Lung (tissue), 11 donors: ENCODE measurements at regions not wholly inside any gene's neighbourhood (a gene's known extent, or its start where the extent isn't known, plus 50 kb on each side); places are given as distances from the start of the nearest gene placed in this dataset.

Experiments used
- ATAC-seq: fragments of 200-7000 bp; cut with Tn5 transposase; one replicate; pipeline ENCODE4 v1.9.1; 2020; ENCODE audit warnings: moderate number of reproducible peaks; ENCODE audit not compliant: insufficient read depth, low FRiP score
- DNase-seq, 3 donors: peaks; one replicate each; pipeline ENCODE4 v3.0.0-alpha.2; 2013 to 2017
- H3K27ac ChIP-seq, 2 donors: one replicate each; pipeline ENCODE4 v1.5.1; 2013; ENCODE audit warnings: mild to moderate bottlenecking in 2 of 2, moderate library complexity in 2 of 2, control low read depth in 1 of 2, inconsistent platforms in 1 of 2, low read depth in 1 of 2, low read length in 1 of 2
- H3K27me3 ChIP-seq, 3 donors: one replicate each; pipeline ENCODE4 v1.5.1; 2013; ENCODE audit warnings: low read length in 2 of 3; ENCODE audit not compliant: control insufficient read depth in 3 of 3, insufficient read depth in 3 of 3
- H3K36me3 ChIP-seq, 4 donors: one replicate each; pipeline ENCODE4 v1.5.1; 2013; ENCODE audit warnings: low read length in 4 of 4, mild to moderate bottlenecking in 1 of 4, moderate library complexity in 1 of 4; ENCODE audit not compliant: control insufficient read depth in 4 of 4, insufficient read depth in 4 of 4
- H3K4me1 ChIP-seq, 5 donors: one replicate each; pipeline ENCODE4 v1.5.1; 2013; ENCODE audit warnings: low read length in 5 of 5, mild to moderate bottlenecking in 2 of 5, moderate library complexity in 1 of 5; ENCODE audit not compliant: control insufficient read depth in 5 of 5, insufficient read depth in 5 of 5
- H3K4me3 ChIP-seq: one replicate; pipeline ENCODE4 v1.5.1; 2013; ENCODE audit warnings: mild to moderate bottlenecking, control low read depth, moderate library complexity
- H3K9ac ChIP-seq, 2 donors: one replicate each; pipeline ENCODE4 v1.5.1; 2013; ENCODE audit warnings: low read length in 2 of 2, control low read depth in 1 of 2; ENCODE audit not compliant: insufficient read depth in 1 of 2
- H3K9me3 ChIP-seq, 4 donors: one replicate each; pipeline ENCODE4 v1.5.1; 2013; ENCODE audit warnings: low read length in 3 of 4, mild to moderate bottlenecking in 1 of 4, moderate library complexity in 1 of 4; ENCODE audit not compliant: control insufficient read depth in 4 of 4, insufficient read depth in 3 of 4
- CTCF ChIP-seq: IDR thresholded peaks from 2 replicates; pipeline ENCODE4 v1.5.1; 2012; ENCODE audit warnings: mild to moderate bottlenecking; ENCODE audit errors: control extremely low read depth, extremely low read depth
- WGBS, 2 donors: extraction: QIAGEN DNeasy Blood & Tissue Kit; methylation state at CpG; one replicate each; pipeline ENCODE4 v1.1.7; 2013; 5-methylcytosine and 5-hydroxymethylcytosine counted together
- donor health status: control.
- donor health status: control.
- donor health status: Bipolar disorder and iron deficiency.
- donor health status: healthy.
- donor health status: DM: yes; HTN: yes; CAD: no.

DNA sequence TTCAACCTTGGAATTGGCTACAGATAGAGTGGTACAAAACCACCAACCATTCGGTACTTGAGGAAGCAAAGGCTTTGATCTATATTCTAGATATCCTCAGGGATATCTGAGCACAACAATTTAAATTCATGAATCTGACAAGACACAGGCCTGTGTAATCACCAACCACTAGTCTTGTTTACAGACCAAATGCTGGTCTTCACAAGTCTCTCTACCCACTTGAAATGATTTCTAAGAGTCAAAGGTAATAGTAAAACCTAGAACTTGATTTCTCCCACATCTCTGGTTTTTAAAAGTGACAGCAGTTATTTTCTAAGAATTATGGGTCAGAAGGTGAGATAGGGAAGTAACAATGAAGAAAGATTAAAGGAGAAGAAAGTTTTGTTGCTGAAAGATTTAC, 613.7 kb upstream of the ACVR2A start:
- peaks cover 0 to 6% (median 0%) of the 10 kb centered on the region in 5 donors for H3K4me1 ChIP-seq

DNA sequence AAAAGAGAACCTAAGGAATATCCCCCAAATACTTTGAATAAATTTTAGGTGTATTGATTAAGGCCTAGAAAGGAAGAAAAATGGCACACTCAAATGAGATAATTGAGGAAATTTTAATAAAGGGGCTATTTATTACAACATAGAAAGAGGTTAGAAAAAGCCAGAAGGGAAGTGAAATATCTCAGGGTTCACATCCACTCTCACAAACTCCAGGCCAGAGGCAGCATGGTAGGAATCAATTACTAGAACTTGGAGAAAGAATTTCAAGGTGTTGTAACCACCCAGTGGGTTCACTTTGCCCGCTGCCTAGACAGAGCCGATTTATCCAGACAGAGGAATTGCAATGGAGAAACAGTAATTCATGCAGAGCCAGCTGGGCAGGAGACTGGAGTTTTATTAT, 617.5 kb upstream of the ACVR2A start:
- no peak overlapping the region for H3K4me3 ChIP-seq
- 93% methylated on average over 2 of the region's 2 CpGs for WGBS, 2 donors
- H3K36me3 ChIP-seq = no peaks in the 10 kb centered on the region
- no peak for TF ChIP-seq CTCF
- H3K27me3 ChIP-seq = no peaks in the 10 kb centered on the region
- no peak overlapping the region for H3K9ac ChIP-seq
- H3K9me3 ChIP-seq = no peaks in the 10 kb centered on the region
- no peak for ATAC-seq
- no peaks in the 10 kb centered on the region for H3K4me1 ChIP-seq
- DNase-seq = no peak
- H3K27ac ChIP-seq = no peak overlapping the region

More for the DNA sequence above, 613.7 kb upstream of the ACVR2A start:
- ATAC-seq (no peak), DNase-seq (no peak)
- Histone ChIP-seq H3K36me3 (no peaks in the 10 kb centered on the region), H3K27ac (no peak overlapping the region), H3K4me3 (no peak overlapping the region), H3K27me3 (no peaks in the 10 kb centered on the region), H3K9ac (no peak overlapping the region), H3K9me3 (no peaks in the 10 kb centered on the region)
- 87 to 88% methylated on average over 1 of the region's 1 CpG for WGBS, 2 donors
- no peak for TF ChIP-seq CTCF

DNA sequence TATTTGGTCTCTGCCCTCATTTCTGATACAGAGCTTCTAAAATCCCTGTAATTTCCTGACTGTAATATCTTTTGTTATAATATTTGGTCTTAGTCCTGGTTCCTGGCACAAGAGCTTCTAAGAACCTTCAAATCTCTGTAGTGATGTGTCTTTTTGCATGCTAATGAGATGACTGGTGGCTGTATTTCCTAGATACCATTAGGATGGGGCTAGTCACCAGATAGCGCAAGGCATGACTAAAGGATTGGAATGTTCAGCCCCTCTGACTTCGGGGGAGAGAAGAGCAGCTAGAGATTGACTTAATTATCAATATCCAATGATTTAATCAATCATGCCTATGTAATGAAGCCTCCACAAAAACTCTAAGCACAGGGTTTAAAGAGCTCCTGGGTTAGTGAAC, 620.8 kb upstream of the ACVR2A start:
- Histone ChIP-seq H3K27ac (no peak overlapping the region), H3K4me3 (no peak overlapping the region), H3K27me3 (no peaks in the 10 kb centered on the region), H3K9ac (no peak overlapping the region), H3K36me3 (no peaks in the 10 kb centered on the region), H3K9me3 (peaks cover 0 to 2% (median 0%) of the 10 kb centered on the region in 4 donors), H3K4me1 (no peaks in the 10 kb centered on the region)
- 85 to 93% methylated on average over 2 of the region's 2 CpGs for WGBS, 2 donors
- ATAC-seq = no peak
- no peak for TF ChIP-seq CTCF
- no peak for DNase-seq

DNA sequence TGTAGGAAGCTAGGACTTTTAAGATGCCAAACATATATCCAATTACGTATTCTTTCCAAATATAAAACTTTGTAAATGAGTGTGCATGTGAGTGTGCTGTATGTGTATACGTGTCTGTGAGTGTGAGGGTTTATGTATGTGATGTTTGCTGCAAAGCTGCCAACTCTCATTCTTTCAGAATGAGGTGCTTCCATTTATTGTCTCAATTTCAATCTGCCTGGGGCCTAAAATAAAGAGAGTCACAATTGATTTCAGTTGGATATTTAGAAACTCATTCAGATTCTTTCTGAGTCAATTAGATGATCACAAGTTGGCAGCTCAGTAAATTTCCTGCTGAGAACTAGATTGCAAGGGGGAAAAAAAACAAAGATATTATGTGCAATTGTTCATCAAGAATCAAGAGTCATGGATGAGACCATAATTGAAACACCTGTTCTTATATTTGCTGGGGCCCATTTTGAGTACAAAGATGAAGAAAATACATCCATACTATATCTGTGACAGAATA, 621.2 kb upstream of the ACVR2A start:
- Histone ChIP-seq H3K36me3 (no peaks in the 10 kb centered on the region), H3K27ac (no peak overlapping the region), H3K27me3 (no peaks in the 10 kb centered on the region), H3K9ac (no peak overlapping the region), H3K4me1 (no peaks in the 10 kb centered on the region), H3K4me3 (no peak overlapping the region), H3K9me3 (peaks cover 0 to 2% (median 0%) of the 10 kb centered on the region in 4 donors)
- no peak for TF ChIP-seq CTCF
- 80 to 83% methylated on average over 2 of the region's 2 CpGs for WGBS, 2 donors
- ATAC-seq (no peak), DNase-seq (no peak)
